SK-N-SH (cell line): ENCODE measurements at regions not wholly inside any gene's neighbourhood (a gene's known extent, or its start where the extent isn't known, plus 50 kb on each side); places are given as distances from the start of the nearest gene placed in this dataset.

Experiments
- CTCF ChIA-PET: fragments of 300-600, 350-600 bp; formaldehyde crosslinking; extraction: SDS; loops from one replicate; lab custom pipeline; 2021; lab: Yijun Ruan, JAX
- POLR2A ChIA-PET: fragments of 350-600 bp; sonication (Branson Sonifier 250); formaldehyde crosslinking; extraction: SDS; loops from one replicate; lab custom pipeline; 2020; ENCODE audit warnings: antibody characterized with exemption, inconsistent platforms; lab: Yijun Ruan, JAX
- DNase-seq: peaks from one replicate; pipeline ENCODE4 v3.0.0; 2012
- H2AFZ ChIP-seq: fragments of 200-600 bp; sonication (generic); 2 replicates; pipeline ENCODE4 v1.8.1; 2016; ENCODE audit warnings: antibody characterized with exemption, mild to moderate bottlenecking, low read depth
- H3F3A ChIP-seq: fragments of 200-600 bp; sonication (generic); replicated peaks from 2 replicates; pipeline ENCODE3; 2016; ENCODE audit warnings: antibody characterized with exemption, mild to moderate bottlenecking; ENCODE audit not compliant: insufficient read depth
- H3K27ac ChIP-seq, 2 experiments: fragments of 200-500 bp in 1 of 2; fragments of 200-600 bp in 1 of 2; sonication (Bioruptor generic) in 1 of 2; sonication (generic), shearing (Covaris generic) in 1 of 2; 2 replicates each; pipeline versions ENCODE4 v1.5.1 to v1.6.1; 2014 to 2016; ENCODE audit warnings: low read depth in 2 of 2, inconsistent platforms in 1 of 2, low read length in 1 of 2, mild to moderate bottlenecking in 1 of 2, mixed read lengths in 1 of 2
- H3K27me3 ChIP-seq: fragments of 200-600 bp; sonication (generic), shearing (Covaris generic); 2 replicates; pipeline ENCODE4 v1.6.1; 2016; ENCODE audit warnings: mixed run types; ENCODE audit not compliant: insufficient read depth
- H3K36me3 ChIP-seq, 2 experiments: fragments of 200-500 bp in 1 of 2; fragments of 200-600 bp in 1 of 2; sonication (Bioruptor generic) in 1 of 2; sonication (generic) in 1 of 2; replicated peaks in 1 of 2; 2 replicates each; pipeline versions ENCODE3 to v1.5.1; 2014 to 2016; ENCODE audit warnings: low read length in 1 of 2, mild to moderate bottlenecking in 1 of 2; ENCODE audit not compliant: insufficient read depth in 2 of 2, control insufficient read depth in 1 of 2
- H3K4me1 ChIP-seq, 2 experiments: fragments of 200-500 bp in 1 of 2; fragments of 200-600 bp in 1 of 2; sonication (Bioruptor generic) in 1 of 2; sonication (generic), shearing (Covaris generic) in 1 of 2; 2 replicates each; pipeline versions ENCODE4 v1.5.1 to v1.6.1; 2014 to 2016; ENCODE audit warnings: low read depth in 1 of 2, low read length in 1 of 2, mixed run types in 1 of 2; ENCODE audit not compliant: insufficient read depth in 2 of 2, control insufficient read depth in 1 of 2
- H3K4me2 ChIP-seq: fragments of 200-600 bp; sonication (generic), shearing (Covaris generic); 2 replicates; pipeline ENCODE4 v1.6.1; 2017; ENCODE audit warnings: mixed run types
- H3K4me3 ChIP-seq, 2 experiments: fragments of 200-500 bp in 1 of 2; fragments of 200-600 bp in 1 of 2; sonication (Bioruptor generic) in 1 of 2; sonication (generic), shearing (Covaris generic) in 1 of 2; 2 replicates each; pipeline versions ENCODE4 v1.5.1 to v1.8.1; 2014 to 2016; ENCODE audit warnings: low read depth in 2 of 2, inconsistent platforms in 1 of 2, low read length in 1 of 2, mild to moderate bottlenecking in 1 of 2, mixed read lengths in 1 of 2, moderate library complexity in 1 of 2
- H3K79me2 ChIP-seq: fragments of 200-600 bp; sonication (generic); 2 replicates; pipeline ENCODE4 v1.8.1; 2017; ENCODE audit warnings: mild to moderate bottlenecking; ENCODE audit not compliant: insufficient read depth
- H3K9ac ChIP-seq: fragments of 200-600 bp; sonication (generic); 2 replicates; pipeline ENCODE4 v1.6.1; 2017; ENCODE audit warnings: mixed run types
- H3K9me2 ChIP-seq: fragments of 200-600 bp; sonication (generic); 2 replicates; pipeline ENCODE4 v1.6.1; 2017; ENCODE audit warnings: mixed run types
- H3K9me3 ChIP-seq: fragments of 200-600 bp; sonication (generic); 2 replicates; pipeline ENCODE4 v1.6.1; 2017; ENCODE audit warnings: mixed run types, mild to moderate bottlenecking, moderate library complexity
- H4K20me1 ChIP-seq: fragments of 200-600 bp; sonication (generic); 2 replicates; pipeline ENCODE4 v1.6.1; 2017; ENCODE audit warnings: mild to moderate bottlenecking, mixed run types; ENCODE audit not compliant: insufficient read depth
- CHD2 ChIP-seq: fragments of 150-350 bp; IDR thresholded peaks from 2 replicates; pipeline ENCODE4 v1.6.1; 2018; ENCODE audit warnings: low read length; ENCODE audit not compliant: partially characterized antibody
- ELF1 ChIP-seq: IDR thresholded peaks from 2 replicates; pipeline ENCODE4 v1.4.0; 2012
- EZH2phosphoT487 ChIP-seq: fragments of 200-600 bp; sonication (generic); IDR thresholded peaks from 2 replicates; pipeline ENCODE4 v1.6.1; 2017; ENCODE audit warnings: low read depth, mixed run types, mild to moderate bottlenecking, antibody characterized with exemption, moderate library complexity, borderline replicate concordance
- FOSL2 ChIP-seq: IDR thresholded peaks from 2 replicates; pipeline ENCODE4 v1.4.0; 2012; ENCODE audit warnings: low read depth, mild to moderate bottlenecking, moderate library complexity, borderline replicate concordance
- FOXJ3 ChIP-seq: sonication (generic); formaldehyde crosslinking; IDR thresholded peaks from 2 replicates; pipeline ENCODE4 v1.5.1; 2020; ENCODE audit warnings: mild to moderate bottlenecking, missing genetic modification reagents
- FOXM1 ChIP-seq: IDR thresholded peaks from 2 replicates; pipeline ENCODE4 v1.4.0; 2012; ENCODE audit warnings: low read depth, mild to moderate bottlenecking
- GABPA ChIP-seq: IDR thresholded peaks from 2 replicates; pipeline ENCODE4 v1.4.0; 2012; ENCODE audit warnings: low read depth, mild to moderate bottlenecking
- GATA2 ChIP-seq: sonication (generic); formaldehyde crosslinking; IDR thresholded peaks from 2 replicates; pipeline ENCODE4 v1.5.0; 2020; ENCODE audit warnings: mild to moderate bottlenecking, missing genetic modification reagents
- MEF2A ChIP-seq: IDR thresholded peaks from 2 replicates; pipeline ENCODE4 v1.4.0; 2012; ENCODE audit warnings: low read depth, borderline replicate concordance
- MXI1 ChIP-seq: IDR thresholded peaks from 2 replicates; pipeline ENCODE4 v1.6.1; 2012; ENCODE audit warnings: mild to moderate bottlenecking, low read depth, low read length, improper control_type of control experiment
- RAD21 ChIP-seq: IDR thresholded peaks from 2 replicates; pipeline ENCODE4 v1.6.1; 2012; ENCODE audit warnings: mild to moderate bottlenecking, low read length
- RCOR1 ChIP-seq: fragments of 150-350 bp; IDR thresholded peaks from 2 replicates; pipeline ENCODE4 v1.6.1; 2017; ENCODE audit warnings: antibody characterized with exemption, low read length
- RFX5 ChIP-seq: IDR thresholded peaks from 2 replicates; pipeline ENCODE4 v1.6.1; 2012; ENCODE audit warnings: mild to moderate bottlenecking, improper control_type of control experiment, low read length
- SMC3 ChIP-seq: IDR thresholded peaks from 2 replicates; pipeline ENCODE4 v1.6.1; 2012; ENCODE audit warnings: low read depth, low read length, improper control_type of control experiment
- TEAD4 ChIP-seq: IDR thresholded peaks from 2 replicates; pipeline ENCODE4 v1.4.0; 2012; ENCODE audit warnings: mild to moderate bottlenecking, borderline replicate concordance; ENCODE audit not compliant: insufficient read depth
- WGBS: methylation state at CpG from one replicate; pipeline ENCODE4 v1.1.6; 2017; ENCODE audit warnings: low lambda C conversion rate; 5-methylcytosine and 5-hydroxymethylcytosine counted together
- TF ChIP-seq, protein P1 (sequence below): fragments of 150-350 bp; IDR thresholded peaks from 2 replicates; pipeline ENCODE4 v1.6.1; 2016; ENCODE audit warnings: mild to moderate bottlenecking, low read depth, low read length
- TF ChIP-seq, protein P2 (sequence below): IDR thresholded peaks from 2 replicates; pipeline ENCODE4 v1.4.0; 2012; ENCODE audit warnings: low read depth
- TF ChIP-seq, protein P3 (sequence below): fragments of 150-350 bp; IDR thresholded peaks from 2 replicates; pipeline ENCODE4 v1.6.1; 2017; ENCODE audit warnings: antibody characterized with exemption, low read length, low read depth, borderline replicate concordance
- TF ChIP-seq, protein P4 (sequence below): IDR thresholded peaks from 2 replicates; pipeline ENCODE4 v1.6.1; 2012; ENCODE audit warnings: mild to moderate bottlenecking, low read depth, low read length, moderate library complexity
- TF ChIP-seq, protein P5 (sequence below): IDR thresholded peaks from 2 replicates; pipeline ENCODE4; 2012

DNA sequence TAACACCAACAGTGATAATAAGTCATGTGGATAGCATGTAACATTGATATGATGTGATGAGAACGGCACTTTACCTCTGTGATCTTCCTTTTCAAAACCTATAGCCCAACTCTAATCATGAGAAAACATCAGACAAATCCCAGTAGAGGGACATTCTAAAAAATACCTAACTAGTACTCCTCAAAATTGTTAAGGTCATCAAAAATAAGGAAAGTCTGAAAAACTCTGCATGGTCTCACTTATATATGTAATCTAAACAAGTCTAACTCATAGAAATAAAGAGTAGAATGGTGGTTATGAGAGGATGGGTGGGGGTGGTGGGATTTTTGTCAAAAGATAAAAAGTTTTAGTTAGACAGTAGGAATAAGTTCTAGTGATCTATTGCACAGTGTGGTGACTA lies 243.9 kb upstream of the GRIA3 start:
- Histone ChIP-seq H4K20me1 (no peaks in the 10 kb centered on the region), H3K4me3 (no peak overlapping the region), H3K27ac (no peak overlapping the region), H3K79me2 (no peaks in the 10 kb centered on the region), H3K4me2 (no peak overlapping the region), H3K27me3 (no peaks in the 10 kb centered on the region), H3K4me1 (no peaks in the 10 kb centered on the region), H3K36me3 (no peaks in the 10 kb centered on the region), H3K9me3 (no peaks in the 10 kb centered on the region), H2AFZ (no peak overlapping the region), H3K9ac (no peak overlapping the region), H3K9me2 (no peaks in the 10 kb centered on the region), H3F3A (no peaks in the 10 kb centered on the region)
- TF ChIP-seq, protein P1, sequence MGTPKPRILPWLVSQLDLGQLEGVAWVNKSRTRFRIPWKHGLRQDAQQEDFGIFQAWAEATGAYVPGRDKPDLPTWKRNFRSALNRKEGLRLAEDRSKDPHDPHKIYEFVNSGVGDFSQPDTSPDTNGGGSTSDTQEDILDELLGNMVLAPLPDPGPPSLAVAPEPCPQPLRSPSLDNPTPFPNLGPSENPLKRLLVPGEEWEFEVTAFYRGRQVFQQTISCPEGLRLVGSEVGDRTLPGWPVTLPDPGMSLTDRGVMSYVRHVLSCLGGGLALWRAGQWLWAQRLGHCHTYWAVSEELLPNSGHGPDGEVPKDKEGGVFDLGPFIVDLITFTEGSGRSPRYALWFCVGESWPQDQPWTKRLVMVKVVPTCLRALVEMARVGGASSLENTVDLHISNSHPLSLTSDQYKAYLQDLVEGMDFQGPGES, result no peak
- no peak for TF ChIP-seq FOSL2
- no peak for TF ChIP-seq FOXM1
- TF ChIP-seq RCOR1, result no peak
- TF ChIP-seq GATA2 (CRISPR knock-in tag), result no peak
- no peak for TF ChIP-seq RFX5
- no peak for TF ChIP-seq CHD2
- no peak for TF ChIP-seq FOXJ3 (CRISPR knock-in tag)
- no peak for TF ChIP-seq RAD21
- TF ChIP-seq EZH2phosphoT487, result no peak
- TF ChIP-seq, protein P2, sequence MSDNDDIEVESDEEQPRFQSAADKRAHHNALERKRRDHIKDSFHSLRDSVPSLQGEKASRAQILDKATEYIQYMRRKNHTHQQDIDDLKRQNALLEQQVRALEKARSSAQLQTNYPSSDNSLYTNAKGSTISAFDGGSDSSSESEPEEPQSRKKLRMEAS, result no peak
- TF ChIP-seq TEAD4, result no peak
- no peak for TF ChIP-seq SMC3
- TF ChIP-seq ELF1, result no peak
- TF ChIP-seq MEF2A, result no peak
- no peak for TF ChIP-seq GABPA
- TF ChIP-seq MXI1, result no peak
- TF ChIP-seq, protein P3, sequence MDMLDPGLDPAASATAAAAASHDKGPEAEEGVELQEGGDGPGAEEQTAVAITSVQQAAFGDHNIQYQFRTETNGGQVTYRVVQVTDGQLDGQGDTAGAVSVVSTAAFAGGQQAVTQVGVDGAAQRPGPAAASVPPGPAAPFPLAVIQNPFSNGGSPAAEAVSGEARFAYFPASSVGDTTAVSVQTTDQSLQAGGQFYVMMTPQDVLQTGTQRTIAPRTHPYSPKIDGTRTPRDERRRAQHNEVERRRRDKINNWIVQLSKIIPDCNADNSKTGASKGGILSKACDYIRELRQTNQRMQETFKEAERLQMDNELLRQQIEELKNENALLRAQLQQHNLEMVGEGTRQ, result no peak
- TF ChIP-seq, protein P4, sequence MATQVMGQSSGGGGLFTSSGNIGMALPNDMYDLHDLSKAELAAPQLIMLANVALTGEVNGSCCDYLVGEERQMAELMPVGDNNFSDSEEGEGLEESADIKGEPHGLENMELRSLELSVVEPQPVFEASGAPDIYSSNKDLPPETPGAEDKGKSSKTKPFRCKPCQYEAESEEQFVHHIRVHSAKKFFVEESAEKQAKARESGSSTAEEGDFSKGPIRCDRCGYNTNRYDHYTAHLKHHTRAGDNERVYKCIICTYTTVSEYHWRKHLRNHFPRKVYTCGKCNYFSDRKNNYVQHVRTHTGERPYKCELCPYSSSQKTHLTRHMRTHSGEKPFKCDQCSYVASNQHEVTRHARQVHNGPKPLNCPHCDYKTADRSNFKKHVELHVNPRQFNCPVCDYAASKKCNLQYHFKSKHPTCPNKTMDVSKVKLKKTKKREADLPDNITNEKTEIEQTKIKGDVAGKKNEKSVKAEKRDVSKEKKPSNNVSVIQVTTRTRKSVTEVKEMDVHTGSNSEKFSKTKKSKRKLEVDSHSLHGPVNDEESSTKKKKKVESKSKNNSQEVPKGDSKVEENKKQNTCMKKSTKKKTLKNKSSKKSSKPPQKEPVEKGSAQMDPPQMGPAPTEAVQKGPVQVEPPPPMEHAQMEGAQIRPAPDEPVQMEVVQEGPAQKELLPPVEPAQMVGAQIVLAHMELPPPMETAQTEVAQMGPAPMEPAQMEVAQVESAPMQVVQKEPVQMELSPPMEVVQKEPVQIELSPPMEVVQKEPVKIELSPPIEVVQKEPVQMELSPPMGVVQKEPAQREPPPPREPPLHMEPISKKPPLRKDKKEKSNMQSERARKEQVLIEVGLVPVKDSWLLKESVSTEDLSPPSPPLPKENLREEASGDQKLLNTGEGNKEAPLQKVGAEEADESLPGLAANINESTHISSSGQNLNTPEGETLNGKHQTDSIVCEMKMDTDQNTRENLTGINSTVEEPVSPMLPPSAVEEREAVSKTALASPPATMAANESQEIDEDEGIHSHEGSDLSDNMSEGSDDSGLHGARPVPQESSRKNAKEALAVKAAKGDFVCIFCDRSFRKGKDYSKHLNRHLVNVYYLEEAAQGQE, result no peak
- TF ChIP-seq, protein P5, sequence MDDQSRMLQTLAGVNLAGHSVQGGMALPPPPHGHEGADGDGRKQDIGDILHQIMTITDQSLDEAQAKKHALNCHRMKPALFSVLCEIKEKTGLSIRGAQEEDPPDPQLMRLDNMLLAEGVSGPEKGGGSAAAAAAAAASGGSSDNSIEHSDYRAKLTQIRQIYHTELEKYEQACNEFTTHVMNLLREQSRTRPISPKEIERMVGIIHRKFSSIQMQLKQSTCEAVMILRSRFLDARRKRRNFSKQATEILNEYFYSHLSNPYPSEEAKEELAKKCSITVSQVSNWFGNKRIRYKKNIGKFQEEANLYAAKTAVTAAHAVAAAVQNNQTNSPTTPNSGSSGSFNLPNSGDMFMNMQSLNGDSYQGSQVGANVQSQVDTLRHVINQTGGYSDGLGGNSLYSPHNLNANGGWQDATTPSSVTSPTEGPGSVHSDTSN, result no peak
- whole genome bisulfite sequencing, result 12% methylated on average over 1 of the region's 1 CpG
- ChIA-PET POLR2A (no interaction called here), CTCF (no interaction called here)
- no peak for DNase-seq
